H9 (cell line): ENCODE measurements at regions not wholly inside any gene's neighbourhood (a gene's known extent, or its start where the extent isn't known, plus 50 kb on each side); places are given as distances from the start of the nearest gene placed in this dataset.

Experiments
- DNase-seq: peaks from one replicate; pipeline ENCODE4 v3.0.0-alpha.2; 2017
- H2AFZ ChIP-seq: one replicate; pipeline ENCODE4 v1.6.1; 2013; ENCODE audit warnings: mild to moderate bottlenecking, low read length, control low read depth, moderate library complexity
- H2AK5ac ChIP-seq: 2 replicates; pipeline ENCODE4 v1.6.1; 2013; ENCODE audit warnings: low read length, control low read depth, mixed read lengths; ENCODE audit not compliant: insufficient read length
- H2BK120ac ChIP-seq: one replicate; pipeline ENCODE4 v1.6.1; 2013; ENCODE audit warnings: low read depth, mild to moderate bottlenecking, low read length, control low read depth, inconsistent platforms; ENCODE audit not compliant: poor library complexity, severe bottlenecking
- H2BK12ac ChIP-seq: 2 replicates; pipeline ENCODE4 v1.6.1; 2013; ENCODE audit warnings: low read length, control low read depth, mixed read lengths, low read depth; ENCODE audit not compliant: insufficient read length
- H2BK15ac ChIP-seq: 2 replicates; pipeline ENCODE4 v1.6.1; 2013; ENCODE audit warnings: low read depth, low read length, control low read depth
- H2BK20ac ChIP-seq: one replicate; pipeline ENCODE4 v1.6.1; 2013; ENCODE audit warnings: low read depth, mild to moderate bottlenecking, low read length, control low read depth, inconsistent platforms; ENCODE audit not compliant: poor library complexity, severe bottlenecking
- H2BK5ac ChIP-seq: 2 replicates; pipeline ENCODE4 v1.6.1; 2013; ENCODE audit warnings: low read length, control low read depth, mixed read lengths; ENCODE audit not compliant: insufficient read length
- H3K14ac ChIP-seq: 2 replicates; pipeline ENCODE4 v1.6.1; 2013; ENCODE audit warnings: low read length, control low read depth; ENCODE audit not compliant: insufficient read depth
- H3K18ac ChIP-seq: 2 replicates; pipeline ENCODE4 v1.6.1; 2013; ENCODE audit warnings: low read depth, mild to moderate bottlenecking, mixed read lengths, low read length, control low read depth; ENCODE audit not compliant: insufficient read length
- H3K23ac ChIP-seq: 2 replicates; pipeline ENCODE4 v1.6.1; 2013; ENCODE audit warnings: low read length, control low read depth, mixed read lengths, low read depth; ENCODE audit not compliant: insufficient read length
- H3K23me2 ChIP-seq: 2 replicates; pipeline ENCODE4 v1.6.1; 2013; ENCODE audit warnings: low read depth, mild to moderate bottlenecking, mixed read lengths, low read length, control low read depth; ENCODE audit not compliant: insufficient read length, poor library complexity, severe bottlenecking
- H3K27ac ChIP-seq: 2 replicates; pipeline ENCODE4 v1.5.1; 2013; ENCODE audit warnings: low read length, control low read depth, mixed read lengths, low read depth; ENCODE audit not compliant: insufficient read length
- H3K27me3 ChIP-seq: 2 replicates; pipeline ENCODE4 v1.6.1; 2013; ENCODE audit warnings: low read length, control low read depth, inconsistent platforms; ENCODE audit not compliant: insufficient read depth
- H3K4ac ChIP-seq: 2 replicates; pipeline ENCODE4 v1.6.1; 2013; ENCODE audit warnings: low read depth, mild to moderate bottlenecking, control low read depth, inconsistent platforms, low read length, moderate library complexity
- H3K4me1 ChIP-seq: 2 replicates; pipeline ENCODE4 v1.6.1; 2013; ENCODE audit warnings: low read length, control low read depth, inconsistent platforms; ENCODE audit not compliant: insufficient read depth
- H3K4me2 ChIP-seq: 2 replicates; pipeline ENCODE4 v1.6.1; 2013; ENCODE audit warnings: low read length, control low read depth, mixed read lengths; ENCODE audit not compliant: insufficient read length, insufficient read depth
- H3K56ac ChIP-seq: 2 replicates; pipeline ENCODE4 v1.6.1; 2013; ENCODE audit warnings: low read depth, mild to moderate bottlenecking, mixed read lengths, low read length, control low read depth; ENCODE audit not compliant: insufficient read length
- H3K79me1 ChIP-seq: 2 replicates; pipeline ENCODE4 v1.6.1; 2013; ENCODE audit warnings: low read depth, mild to moderate bottlenecking, moderate library complexity, low read length, control low read depth, inconsistent platforms; ENCODE audit not compliant: insufficient read depth, poor library complexity, severe bottlenecking
- H3K79me2 ChIP-seq: 2 replicates; pipeline ENCODE4 v1.6.1; 2013; ENCODE audit warnings: low read length, control low read depth, inconsistent platforms; ENCODE audit not compliant: insufficient read depth
- H3K9ac ChIP-seq: 2 replicates; pipeline ENCODE4 v1.6.1; 2013; ENCODE audit warnings: low read length, control low read depth, mixed read lengths; ENCODE audit not compliant: insufficient read length; ENCODE audit errors: extremely low read depth
- H3K9me3 ChIP-seq: one replicate; pipeline ENCODE4 v1.6.1; 2013; ENCODE audit warnings: low read depth, low read length, inconsistent platforms; ENCODE audit not compliant: control insufficient read depth
- H3T11ph ChIP-seq: one replicate; pipeline ENCODE4 v1.6.1; 2013; ENCODE audit warnings: mild to moderate bottlenecking, low read length, control low read depth, inconsistent platforms
- H4K20me1 ChIP-seq: one replicate; pipeline ENCODE4 v1.6.1; 2013; ENCODE audit not compliant: control insufficient read depth, insufficient read length, insufficient read depth
- H4K5ac ChIP-seq: 2 replicates; pipeline ENCODE4 v1.6.1; 2013; ENCODE audit warnings: low read depth, mild to moderate bottlenecking, mixed read lengths, low read length, control low read depth; ENCODE audit not compliant: insufficient read length
- H4K8ac ChIP-seq: replicated peaks from 2 replicates; pipeline ENCODE4 v1.6.1; 2013; ENCODE audit warnings: low read length, control low read depth, mixed read lengths, low read depth; ENCODE audit not compliant: insufficient read length
- H4K91ac ChIP-seq: 2 replicates; pipeline ENCODE4 v1.6.1; 2013; ENCODE audit warnings: low read depth, mild to moderate bottlenecking, moderate library complexity, mixed read lengths, low read length, control low read depth; ENCODE audit not compliant: insufficient read length
- H3K27ac Mint-ChIP-seq, 3 experiments: 2 replicates in 2 of 3; 3 replicates in 1 of 3; pipeline ENCODE4 v1.8.0; 2020 to 2021; ENCODE audit warnings: mixed read lengths in 3 of 3, mild to moderate bottlenecking in 1 of 3, moderate library complexity in 1 of 3
- H3K27me3 Mint-ChIP-seq: 2 replicates; pipeline ENCODE4 v1.8.0; 2021; ENCODE audit warnings: low read depth, mild to moderate bottlenecking, moderate library complexity, mixed read lengths
- H3K36me3 Mint-ChIP-seq, 3 experiments: 2 replicates in 2 of 3; 3 replicates in 1 of 3; pipeline ENCODE4 v1.8.0; 2020 to 2021; ENCODE audit warnings: low read depth in 3 of 3, mixed read lengths in 3 of 3; ENCODE audit not compliant: insufficient read depth in 1 of 3
- H3K4me1 Mint-ChIP-seq, 2 experiments: 2 replicates each; pipeline ENCODE4 v1.8.0; 2020; ENCODE audit warnings: mixed read lengths in 2 of 2
- H3K4me3 Mint-ChIP-seq, 2 experiments: 2 replicates in 1 of 2; 3 replicates in 1 of 2; pipeline ENCODE4 v1.8.0; 2020 to 2021; ENCODE audit warnings: mild to moderate bottlenecking in 2 of 2, mixed read lengths in 2 of 2, moderate library complexity in 1 of 2
- H3K9me3 Mint-ChIP-seq, 2 experiments: 2 replicates in 1 of 2; 3 replicates in 1 of 2; pipeline ENCODE4 v1.8.0; 2020; ENCODE audit warnings: mild to moderate bottlenecking in 2 of 2, mixed read lengths in 2 of 2, moderate library complexity in 1 of 2
- WGBS: extraction: QIAGEN DNeasy Blood & Tissue Kit; methylation state at CpG from one replicate; pipeline ENCODE4 v1.1.7; 2013; ENCODE audit warnings: missing lambda C conversion rate, low lambda C conversion rate, mixed read lengths; ENCODE audit not compliant: insufficient read length; ENCODE audit errors: extremely low coverage; 5-methylcytosine and 5-hydroxymethylcytosine counted together
- TF ChIP-seq, protein P1 (sequence below): fragments of 200-600 bp; sonication (generic); conservative IDR thresholded peaks from 3 replicates; pipeline ENCODE4 v1.8.0; 2021; ENCODE audit warnings: antibody characterized with exemption, mild to moderate bottlenecking

GRCh38 chr6:169144356-169144755 is 109.3 kb downstream of the THBS2 start:
- no peak overlapping the region for H3K27ac ChIP-seq
- no peak for DNase-seq
- no peaks in the 10 kb centered on the region for H4K20me1 ChIP-seq
- no peak overlapping the region for H4K8ac ChIP-seq
- no CpG with 5 or more reads among the region's 2 CpGs for WGBS
- H3K27ac Mint-ChIP-seq, result no peak overlapping the region
- no peak overlapping the region for H2BK12ac ChIP-seq
- H4K91ac ChIP-seq, result no peak overlapping the region
- no peak overlapping the region for H3T11ph ChIP-seq
- H3K9ac ChIP-seq, result no peak overlapping the region
- H2BK15ac ChIP-seq, result no peak overlapping the region
- no peaks in the 10 kb centered on the region for H3K27me3 ChIP-seq
- TF ChIP-seq, protein P1, sequence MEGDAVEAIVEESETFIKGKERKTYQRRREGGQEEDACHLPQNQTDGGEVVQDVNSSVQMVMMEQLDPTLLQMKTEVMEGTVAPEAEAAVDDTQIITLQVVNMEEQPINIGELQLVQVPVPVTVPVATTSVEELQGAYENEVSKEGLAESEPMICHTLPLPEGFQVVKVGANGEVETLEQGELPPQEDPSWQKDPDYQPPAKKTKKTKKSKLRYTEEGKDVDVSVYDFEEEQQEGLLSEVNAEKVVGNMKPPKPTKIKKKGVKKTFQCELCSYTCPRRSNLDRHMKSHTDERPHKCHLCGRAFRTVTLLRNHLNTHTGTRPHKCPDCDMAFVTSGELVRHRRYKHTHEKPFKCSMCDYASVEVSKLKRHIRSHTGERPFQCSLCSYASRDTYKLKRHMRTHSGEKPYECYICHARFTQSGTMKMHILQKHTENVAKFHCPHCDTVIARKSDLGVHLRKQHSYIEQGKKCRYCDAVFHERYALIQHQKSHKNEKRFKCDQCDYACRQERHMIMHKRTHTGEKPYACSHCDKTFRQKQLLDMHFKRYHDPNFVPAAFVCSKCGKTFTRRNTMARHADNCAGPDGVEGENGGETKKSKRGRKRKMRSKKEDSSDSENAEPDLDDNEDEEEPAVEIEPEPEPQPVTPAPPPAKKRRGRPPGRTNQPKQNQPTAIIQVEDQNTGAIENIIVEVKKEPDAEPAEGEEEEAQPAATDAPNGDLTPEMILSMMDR, result no peak
- H2BK20ac ChIP-seq, result no peak overlapping the region
- H3K14ac ChIP-seq, result no peak overlapping the region
- H3K27me3 Mint-ChIP-seq, result no peaks in the 10 kb centered on the region; the same call in 1 of the 2 replicates
- peaks cover 0 to 8% of the 10 kb centered on the region in 2 experiments; a peak in 2 of 4 replicates for H3K4me1 Mint-ChIP-seq
- H3K79me2 ChIP-seq, result no peaks in the 10 kb centered on the region
- no peak overlapping the region for H2AK5ac ChIP-seq
- H3K56ac ChIP-seq, result no peak overlapping the region
- no peaks in the 10 kb centered on the region for H3K23me2 ChIP-seq
- H3K4me2 ChIP-seq, result no peak overlapping the region
- peaks cover 2 to 22% (median 3%) of the 10 kb centered on the region in 3 experiments; a peak in 6 of 7 replicates for H3K36me3 Mint-ChIP-seq
- H3K9me3 ChIP-seq, result no peaks in the 10 kb centered on the region
- no peak overlapping the region for H2BK120ac ChIP-seq
- no peak overlapping the region for H3K23ac ChIP-seq
- H3K4me3 Mint-ChIP-seq, result no peak overlapping the region
- no peak overlapping the region for H2AFZ ChIP-seq
- no peak overlapping the region for H3K4ac ChIP-seq
- no peak overlapping the region for H4K5ac ChIP-seq
- H3K18ac ChIP-seq, result no peak overlapping the region
- no peaks in the 10 kb centered on the region; the same call in 1 of the 2 replicates for H3K4me1 ChIP-seq
- peaks cover 21 to 22% of the 10 kb centered on the region in 2 experiments for H3K9me3 Mint-ChIP-seq
- H3K79me1 ChIP-seq, result no peaks in the 10 kb centered on the region
- H2BK5ac ChIP-seq, result no peak overlapping the region
